ENCODE measurements at regions not wholly inside any gene's neighbourhood (a gene's known extent, or its start where the extent isn't known, plus 50 kb on each side); places are given as distances from the start of the nearest gene placed in this dataset.
"Not testable (repeated sequence)": the region's sequence is repeated elsewhere in the genome, so short reads cannot be mapped to it uniquely, and the experiment has no call there.

DNA sequence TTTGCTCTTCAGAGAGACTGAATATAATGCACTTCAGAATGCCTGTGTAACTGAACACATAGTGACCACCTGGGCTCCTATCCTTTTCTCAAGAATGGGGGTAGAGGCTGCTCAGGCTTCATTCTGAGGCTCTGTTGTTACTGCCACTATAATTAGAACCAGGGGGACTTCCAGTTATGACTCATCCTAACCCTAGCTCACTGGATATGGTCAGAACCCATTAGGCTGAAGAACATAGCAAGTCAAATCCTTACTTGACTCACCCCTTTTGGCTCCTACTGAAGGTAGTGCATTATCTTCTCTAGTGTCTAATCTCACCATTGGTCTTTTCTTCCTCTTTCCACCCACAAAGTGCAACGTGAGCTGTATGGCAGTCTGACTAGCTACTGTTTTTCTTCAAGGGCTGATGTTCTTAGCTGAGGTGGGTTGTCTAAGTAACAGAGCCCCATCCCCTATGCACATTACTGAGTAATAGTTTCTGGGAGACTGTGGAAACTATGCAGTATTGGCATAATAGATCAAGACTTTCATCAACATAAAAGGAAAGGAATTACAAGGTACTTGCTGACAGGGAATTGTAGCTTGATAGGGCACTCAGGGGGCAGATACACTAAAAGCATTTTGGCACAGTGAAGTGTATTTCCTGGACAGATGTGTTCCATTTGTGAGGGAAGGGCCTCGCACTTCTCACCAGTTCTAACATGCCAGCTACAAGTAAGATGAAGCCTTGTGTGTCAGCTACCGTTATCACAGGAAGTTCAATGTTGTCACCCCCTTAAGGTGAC, 431.0 kb upstream of the MEF2C start:
- TF ChIP-seq, protein P1, sequence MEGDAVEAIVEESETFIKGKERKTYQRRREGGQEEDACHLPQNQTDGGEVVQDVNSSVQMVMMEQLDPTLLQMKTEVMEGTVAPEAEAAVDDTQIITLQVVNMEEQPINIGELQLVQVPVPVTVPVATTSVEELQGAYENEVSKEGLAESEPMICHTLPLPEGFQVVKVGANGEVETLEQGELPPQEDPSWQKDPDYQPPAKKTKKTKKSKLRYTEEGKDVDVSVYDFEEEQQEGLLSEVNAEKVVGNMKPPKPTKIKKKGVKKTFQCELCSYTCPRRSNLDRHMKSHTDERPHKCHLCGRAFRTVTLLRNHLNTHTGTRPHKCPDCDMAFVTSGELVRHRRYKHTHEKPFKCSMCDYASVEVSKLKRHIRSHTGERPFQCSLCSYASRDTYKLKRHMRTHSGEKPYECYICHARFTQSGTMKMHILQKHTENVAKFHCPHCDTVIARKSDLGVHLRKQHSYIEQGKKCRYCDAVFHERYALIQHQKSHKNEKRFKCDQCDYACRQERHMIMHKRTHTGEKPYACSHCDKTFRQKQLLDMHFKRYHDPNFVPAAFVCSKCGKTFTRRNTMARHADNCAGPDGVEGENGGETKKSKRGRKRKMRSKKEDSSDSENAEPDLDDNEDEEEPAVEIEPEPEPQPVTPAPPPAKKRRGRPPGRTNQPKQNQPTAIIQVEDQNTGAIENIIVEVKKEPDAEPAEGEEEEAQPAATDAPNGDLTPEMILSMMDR (IDR thresholded peaks at IDR 0.05; ENCODE audit: low read depth, low read length): no peak
- H3K4me3 ChIP-seq (replicated peaks in 1 of 2; ENCODE audit: low read depth in 2 of 2, low read length in 2 of 2): no peak overlapping the region
- peak; percentile 59 to 86 for DNase-seq (ENCODE audit: low read depth in 2 of 2)

DNA sequence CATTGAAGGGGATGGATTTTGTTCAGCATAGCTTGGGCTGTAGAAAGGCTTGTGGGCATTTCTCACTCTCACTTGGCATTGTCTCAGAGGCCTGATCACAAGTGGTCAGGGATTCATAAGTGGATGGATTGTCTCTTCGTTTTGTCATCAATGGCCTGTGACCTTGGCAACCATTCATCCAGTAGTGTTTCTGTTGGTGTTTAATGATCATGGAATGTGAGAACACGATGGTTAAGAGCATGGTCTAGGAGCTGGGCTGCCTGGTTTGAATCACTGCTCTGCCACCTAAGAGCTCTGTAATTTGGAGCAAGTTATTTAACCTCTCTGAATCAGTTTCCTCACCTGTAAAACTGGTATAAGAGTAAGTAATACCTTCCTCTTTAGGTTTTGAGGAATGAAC, 430.1 kb upstream of the MEF2C start:
- TF ChIP-seq, protein P1 (IDR thresholded peaks at IDR 0.05; ENCODE audit: low read depth, low read length): no peak
- no peak overlapping the region for H3K4me3 ChIP-seq (replicated peaks in 1 of 2; ENCODE audit: low read depth in 2 of 2, low read length in 2 of 2)
- peak; percentile 46 to 77 for DNase-seq (ENCODE audit: low read depth in 2 of 2)

DNA sequence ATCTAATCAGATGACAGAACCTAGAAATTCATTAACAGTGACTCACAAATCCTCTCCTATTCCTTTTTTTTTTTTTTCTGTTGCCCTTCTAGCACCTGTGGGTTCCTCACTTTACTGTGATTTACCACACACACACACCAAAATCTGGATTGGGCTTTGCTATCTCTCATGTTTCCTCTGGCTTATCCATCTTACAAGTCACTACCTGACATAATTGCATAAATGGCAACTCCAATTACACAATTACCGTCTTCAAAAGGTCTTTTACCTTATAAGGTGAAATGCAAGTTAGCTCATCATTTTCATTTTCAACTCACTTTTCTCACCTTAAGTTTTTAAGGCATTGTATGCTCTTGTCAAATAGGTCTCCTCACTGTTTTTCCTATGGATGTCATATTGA, 426.3 kb upstream of the MEF2C start:
- DNase-seq (ENCODE audit: low read depth in 2 of 2): no peak
- H3K4me3 ChIP-seq (replicated peaks in 1 of 2; ENCODE audit: low read depth in 2 of 2, low read length in 2 of 2): no peak overlapping the region
- TF ChIP-seq, protein P1 (IDR thresholded peaks at IDR 0.05; ENCODE audit: low read depth, low read length): no peak

DNA sequence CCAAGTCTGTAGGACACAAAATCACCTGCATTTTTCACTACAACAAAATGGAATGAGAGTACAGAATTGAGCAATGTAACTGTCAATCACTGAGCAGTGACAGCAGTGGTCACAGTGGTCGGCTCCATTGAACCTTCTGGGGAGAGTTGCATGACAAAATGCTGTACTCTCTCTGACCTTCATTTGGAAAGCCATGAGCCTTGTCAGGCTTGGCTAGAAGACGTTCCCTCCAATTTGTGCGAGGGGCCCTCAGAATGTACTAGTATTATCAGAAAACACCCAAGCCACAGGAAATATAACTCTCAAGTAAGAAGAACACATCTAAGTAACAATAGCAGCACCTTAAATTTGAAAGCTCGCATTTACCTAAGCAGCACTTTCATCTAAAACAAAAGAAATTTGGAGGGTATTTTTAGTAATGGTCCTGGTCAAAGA, 425.6 kb upstream of the MEF2C start:
- TF ChIP-seq, protein P1 (IDR thresholded peaks at IDR 0.05; ENCODE audit: low read depth, low read length): no peak
- no peak overlapping the region for H3K4me3 ChIP-seq (replicated peaks in 1 of 2; ENCODE audit: low read depth in 2 of 2, low read length in 2 of 2)
- DNase-seq (ENCODE audit: low read depth in 2 of 2): no peak

DNA sequence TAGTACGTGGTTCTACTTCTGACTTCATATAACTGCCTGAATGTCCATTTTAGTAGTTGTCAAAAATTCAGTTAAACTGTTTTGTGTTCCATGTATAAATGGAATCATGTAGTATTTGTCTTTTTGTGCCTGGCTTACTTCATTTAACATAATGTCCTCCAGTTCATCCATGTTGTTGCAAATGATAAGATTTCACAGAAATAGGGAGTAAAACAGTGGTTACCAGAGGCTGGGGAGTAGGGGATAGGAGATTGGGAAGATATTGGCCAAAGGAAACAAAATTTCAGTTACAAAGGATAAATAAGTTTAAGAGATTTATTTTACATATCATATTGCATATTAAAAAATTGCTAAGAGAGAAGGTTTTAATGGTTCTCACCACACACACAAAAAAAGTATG, 425.0 kb upstream of the MEF2C start:
- no peak overlapping the region for H3K4me3 ChIP-seq (replicated peaks in 1 of 2; ENCODE audit: low read depth in 2 of 2, low read length in 2 of 2)
- DNase-seq (ENCODE audit: low read depth in 2 of 2): no peak
- TF ChIP-seq, protein P1 (IDR thresholded peaks at IDR 0.05; ENCODE audit: low read depth, low read length): no peak

DNA sequence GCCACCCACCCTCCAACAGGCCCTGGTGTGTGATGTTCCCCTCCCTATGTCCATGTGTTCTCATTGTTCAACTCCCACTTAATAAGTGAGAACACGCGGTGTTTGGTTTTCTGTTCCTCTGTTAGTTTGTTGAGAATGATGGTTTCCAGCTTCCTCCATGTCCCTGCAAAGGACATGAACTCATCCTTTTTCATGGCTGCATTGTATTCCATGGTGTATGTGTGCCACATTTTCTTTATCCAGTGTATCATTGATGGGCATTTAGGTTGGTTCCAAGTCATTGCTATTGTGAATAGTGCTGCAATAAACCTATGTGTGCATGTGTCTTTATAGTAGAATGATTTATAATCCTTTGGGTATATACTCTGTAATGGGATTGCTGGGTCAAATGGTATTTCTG, 424.2 kb upstream of the MEF2C start:
- not testable (repeated sequence) for H3K4me3 ChIP-seq (replicated peaks in 1 of 2; ENCODE audit: low read depth in 2 of 2, low read length in 2 of 2); DNase-seq (ENCODE audit: low read depth in 2 of 2)

DNA sequence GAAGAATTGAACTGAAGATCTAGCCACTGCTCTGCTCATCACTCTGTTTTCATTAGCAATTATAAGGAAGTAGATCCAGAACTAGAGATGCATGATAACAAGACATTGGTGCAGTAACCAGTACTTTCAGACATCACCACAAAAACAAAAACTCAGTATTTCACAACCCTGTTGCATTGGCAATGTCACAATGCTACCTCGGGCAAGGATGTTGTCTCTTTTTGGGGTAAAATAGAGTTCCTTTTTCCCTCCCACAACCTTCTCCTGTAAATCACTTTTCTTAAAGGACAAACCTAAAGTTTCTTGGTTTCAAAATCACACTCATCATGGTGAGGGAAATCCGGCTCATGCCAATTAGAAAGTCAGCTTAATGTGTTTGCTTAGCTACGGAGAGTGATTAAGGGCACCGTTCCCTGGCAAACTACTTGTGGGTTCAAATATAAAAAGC, 420.1 kb upstream of the MEF2C start:
- H3K4me3 ChIP-seq (replicated peaks in 1 of 2; ENCODE audit: low read depth in 2 of 2, low read length in 2 of 2): no peak overlapping the region
- DNase-seq (ENCODE audit: low read depth in 2 of 2): no peak
- TF ChIP-seq, protein P1 (IDR thresholded peaks at IDR 0.05; ENCODE audit: low read depth, low read length): no peak

Measured in cardiac fibroblast (primary cell).